Calu3 (cell line): ENCODE measurements at regions not wholly inside any gene's neighbourhood (a gene's known extent, or its start where the extent isn't known, plus 50 kb on each side); places are given as distances from the start of the nearest gene placed in this dataset.
"Not testable (repeated sequence)": the region's sequence is repeated elsewhere in the genome, so short reads cannot be mapped to it uniquely, and the experiment has no call there.

Source experiments
- BruUV-seq: library from RNA; stranded (reverse); fragments of 400-500 nt; replicated peaks from 2 replicates; lab custom pipeline; 2021; lab: Mats Ljungman, UMichigan
- CTCF ChIA-PET: fragments of 300-600 bp; sonication (Branson Sonifier 250); formaldehyde crosslinking; loops from one replicate; lab custom pipeline; 2022; ENCODE audit warnings: antibody characterized with exemption; lab: Charles Lee
- DNase-seq: peaks from one replicate; pipeline ENCODE4 v3.0.0; 2022
- H3K27ac Mint-ChIP-seq: one replicate; pipeline ENCODE4 v1.8.0; 2022; ENCODE audit warnings: mixed read lengths; ENCODE audit not compliant: unreplicated experiment
- H3K27me3 Mint-ChIP-seq: one replicate; pipeline ENCODE4 v1.8.0; 2022; ENCODE audit warnings: mixed read lengths; ENCODE audit not compliant: unreplicated experiment
- H3K36me3 Mint-ChIP-seq: one replicate; pipeline ENCODE4 v1.8.0; 2022; ENCODE audit warnings: mild to moderate bottlenecking, moderate library complexity, mixed read lengths; ENCODE audit not compliant: insufficient read depth, unreplicated experiment
- H3K4me1 Mint-ChIP-seq: one replicate; pipeline ENCODE4 v1.8.0; 2022; ENCODE audit warnings: mild to moderate bottlenecking, low read depth, mixed read lengths; ENCODE audit not compliant: unreplicated experiment
- H3K4me3 Mint-ChIP-seq: one replicate; pipeline ENCODE4 v1.8.0; 2022; ENCODE audit warnings: mild to moderate bottlenecking, low read depth, moderate library complexity, mixed read lengths; ENCODE audit not compliant: unreplicated experiment
- H3K9me3 Mint-ChIP-seq: one replicate; pipeline ENCODE4 v1.8.0; 2022; ENCODE audit warnings: low read depth, mixed read lengths; ENCODE audit not compliant: unreplicated experiment
- intact Hi-C: fragments of 100-400 bp; cut with micrococcal nuclease; formaldehyde crosslinking; loops from one replicate; pipeline ENCODE4 v1.10.0; 2022; ENCODE audit not compliant: unreplicated experiment
- TF ChIP-seq, protein P1 (sequence below): fragments of 200-600 bp; IDR thresholded peaks from one replicate; pipeline ENCODE4 v1.8.0; 2022; ENCODE audit warnings: antibody characterized with exemption; ENCODE audit not compliant: unreplicated experiment

DNA sequence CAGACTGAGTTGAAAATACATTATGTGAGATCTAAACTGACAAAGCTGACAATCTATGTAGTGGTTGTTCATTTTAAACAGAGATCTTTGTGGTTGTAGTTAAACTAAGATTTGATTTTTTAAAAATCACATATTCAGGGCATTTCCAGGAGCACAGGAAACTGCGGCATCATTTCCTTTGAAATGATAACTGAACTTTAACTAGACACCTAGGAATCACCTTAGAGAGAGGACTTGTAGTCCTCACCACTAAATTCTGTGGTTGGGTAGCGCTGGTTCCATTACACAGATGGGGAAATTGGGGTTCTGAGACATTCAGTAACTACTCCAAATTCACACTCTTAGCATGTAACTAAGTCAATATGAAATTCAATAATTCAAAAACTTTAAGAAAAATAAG lies 96.0 kb upstream of the TRIB2 start:
- no peaks in the 10 kb centered on the region for H3K27me3 Mint-ChIP-seq
- no peaks in the 10 kb centered on the region for H3K4me1 Mint-ChIP-seq
- H3K36me3 Mint-ChIP-seq: peaks cover 5% of the 10 kb centered on the region
- intact Hi-C loops: no loop called here
- H3K27ac Mint-ChIP-seq: no peak overlapping the region
- no peaks in the 10 kb centered on the region for H3K9me3 Mint-ChIP-seq
- no peak for DNase-seq
- no TSS peak for BruUV-seq
- CTCF ChIA-PET: interaction anchor here (1.1 kb wide), 1 partner anchor 41 kb away, joined by 6 read pairs; no protein-coding TSS in a partner anchor
- no peak overlapping the region for H3K4me3 Mint-ChIP-seq
- TF ChIP-seq, protein P1, sequence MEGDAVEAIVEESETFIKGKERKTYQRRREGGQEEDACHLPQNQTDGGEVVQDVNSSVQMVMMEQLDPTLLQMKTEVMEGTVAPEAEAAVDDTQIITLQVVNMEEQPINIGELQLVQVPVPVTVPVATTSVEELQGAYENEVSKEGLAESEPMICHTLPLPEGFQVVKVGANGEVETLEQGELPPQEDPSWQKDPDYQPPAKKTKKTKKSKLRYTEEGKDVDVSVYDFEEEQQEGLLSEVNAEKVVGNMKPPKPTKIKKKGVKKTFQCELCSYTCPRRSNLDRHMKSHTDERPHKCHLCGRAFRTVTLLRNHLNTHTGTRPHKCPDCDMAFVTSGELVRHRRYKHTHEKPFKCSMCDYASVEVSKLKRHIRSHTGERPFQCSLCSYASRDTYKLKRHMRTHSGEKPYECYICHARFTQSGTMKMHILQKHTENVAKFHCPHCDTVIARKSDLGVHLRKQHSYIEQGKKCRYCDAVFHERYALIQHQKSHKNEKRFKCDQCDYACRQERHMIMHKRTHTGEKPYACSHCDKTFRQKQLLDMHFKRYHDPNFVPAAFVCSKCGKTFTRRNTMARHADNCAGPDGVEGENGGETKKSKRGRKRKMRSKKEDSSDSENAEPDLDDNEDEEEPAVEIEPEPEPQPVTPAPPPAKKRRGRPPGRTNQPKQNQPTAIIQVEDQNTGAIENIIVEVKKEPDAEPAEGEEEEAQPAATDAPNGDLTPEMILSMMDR: no peak

DNA sequence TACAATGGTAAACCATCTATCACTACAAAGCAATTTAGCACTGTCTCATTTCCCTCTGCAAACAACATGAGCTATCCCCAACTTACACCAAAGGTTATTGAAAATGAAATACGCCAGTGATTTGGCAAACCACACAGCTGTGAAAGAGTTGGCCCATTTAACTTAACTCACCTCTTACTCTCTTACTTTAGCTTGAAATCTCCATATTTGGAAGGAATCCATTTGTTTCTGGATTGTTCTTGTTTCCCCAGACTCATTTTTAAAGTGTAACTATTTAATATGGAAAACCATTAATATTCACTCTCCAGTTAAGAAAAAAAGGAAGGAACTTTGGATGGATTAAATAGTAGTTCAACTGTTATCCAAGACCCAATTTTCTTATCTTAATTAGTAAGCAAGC lies 93.7 kb upstream of the TRIB2 start:
- no peak overlapping the region for H3K4me3 Mint-ChIP-seq
- intact Hi-C loops: no loop called here
- no peak for DNase-seq
- H3K27ac Mint-ChIP-seq: no peak overlapping the region
- no peaks in the 10 kb centered on the region for H3K4me1 Mint-ChIP-seq
- peaks cover 5% of the 10 kb centered on the region for H3K36me3 Mint-ChIP-seq
- H3K9me3 Mint-ChIP-seq: no peaks in the 10 kb centered on the region
- H3K27me3 Mint-ChIP-seq: no peaks in the 10 kb centered on the region
- no TSS peak for BruUV-seq
- CTCF ChIA-PET: no interaction called here
- TF ChIP-seq, protein P1: no peak

DNA sequence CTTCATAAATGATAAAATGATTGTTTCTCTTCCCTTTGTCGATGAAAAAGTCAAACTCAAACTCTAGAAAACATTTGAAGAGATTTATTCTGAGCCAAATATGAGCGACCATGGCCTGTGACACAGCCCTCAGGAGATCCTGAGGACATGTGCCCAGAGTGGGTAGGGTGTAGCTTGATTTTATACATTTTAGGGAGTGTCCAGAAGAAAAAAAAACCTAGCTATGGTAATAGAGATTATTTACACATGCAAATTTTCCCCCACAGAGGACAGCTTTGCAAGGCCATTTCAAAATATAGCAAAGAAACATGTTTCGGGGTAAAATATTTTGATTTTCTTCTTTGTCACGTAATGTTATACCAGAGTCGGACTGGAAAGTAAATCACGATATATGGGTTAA lies 92.4 kb upstream of the TRIB2 start:
- Mint-ChIP-seq H3K27me3 (no peaks in the 10 kb centered on the region), H3K27ac (no peak overlapping the region), H3K36me3 (peaks cover 5% of the 10 kb centered on the region), H3K4me3 (no peak overlapping the region), H3K4me1 (no peaks in the 10 kb centered on the region), H3K9me3 (no peaks in the 10 kb centered on the region)
- CTCF ChIA-PET: no interaction called here
- BruUV-seq: no TSS peak
- TF ChIP-seq, protein P1: no peak
- no peak for DNase-seq
- intact Hi-C loops: no loop called here

DNA sequence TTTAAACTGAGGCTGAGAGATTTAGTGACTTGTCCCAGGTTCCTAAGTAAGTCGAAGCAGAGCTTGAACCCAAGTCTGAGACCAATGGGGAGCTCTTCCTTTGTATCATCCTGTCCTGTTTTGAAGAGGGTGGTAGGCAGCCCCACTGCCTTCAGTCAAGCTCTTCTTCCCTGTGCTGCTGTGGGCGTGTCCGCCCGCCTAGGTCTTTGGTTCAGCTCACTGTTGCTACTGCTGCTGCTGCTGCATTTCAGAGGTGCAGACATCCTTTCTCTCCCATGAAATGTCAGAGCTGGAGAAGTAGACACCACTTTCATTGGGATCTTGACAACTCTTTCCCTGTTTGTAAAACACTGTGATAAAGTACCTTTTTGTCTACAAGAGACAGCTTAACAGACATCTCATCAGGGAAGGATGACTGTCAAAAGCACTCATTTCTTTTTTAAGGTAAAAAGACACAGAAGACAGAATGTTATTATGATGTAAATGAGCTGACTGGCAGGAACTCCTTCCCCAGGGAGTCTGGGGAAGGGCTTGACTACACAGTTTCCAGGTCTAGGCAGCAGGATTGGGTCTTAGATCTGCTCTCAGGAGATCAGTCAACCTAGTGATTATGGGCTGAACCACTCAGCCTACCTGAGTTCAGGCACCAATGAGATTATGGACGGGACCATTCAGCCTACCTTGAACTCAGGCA lies 91.7 kb upstream of the TRIB2 start:
- no TSS peak for BruUV-seq
- intact Hi-C loops: no loop called here
- H3K9me3 Mint-ChIP-seq: peaks cover 4% of the 10 kb centered on the region
- H3K4me1 Mint-ChIP-seq: no peaks in the 10 kb centered on the region
- peaks cover 5% of the 10 kb centered on the region for H3K36me3 Mint-ChIP-seq
- no peak overlapping the region for H3K27ac Mint-ChIP-seq
- no peaks in the 10 kb centered on the region for H3K27me3 Mint-ChIP-seq
- CTCF ChIA-PET: no interaction called here
- DNase-seq: no peak
- TF ChIP-seq, protein P1: no peak
- H3K4me3 Mint-ChIP-seq: no peak overlapping the region

DNA sequence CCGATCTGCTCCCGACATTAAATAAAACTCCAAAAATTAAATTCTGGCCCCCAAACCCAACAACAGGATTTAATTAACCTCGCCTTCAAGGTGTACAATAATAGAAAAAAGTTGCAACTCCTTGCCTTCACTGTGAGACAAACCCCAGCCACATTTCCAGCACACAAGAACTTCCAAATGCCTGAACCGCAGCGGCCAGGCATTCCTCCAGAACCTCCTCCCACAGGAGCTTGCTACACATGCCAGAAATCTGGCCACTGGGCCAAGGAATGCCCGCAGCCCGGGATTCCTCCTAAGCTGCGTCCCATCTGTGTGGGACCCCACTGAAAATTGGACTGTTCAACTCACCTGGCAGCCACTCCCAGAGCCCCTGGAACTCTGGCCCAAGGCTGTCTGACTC lies 88.2 kb upstream of the TRIB2 start:
- H3K4me1 Mint-ChIP-seq, H3K36me3 Mint-ChIP-seq, H3K27me3 Mint-ChIP-seq, H3K27ac Mint-ChIP-seq, H3K9me3 Mint-ChIP-seq, BruUV-seq, DNase-seq, CTCF ChIA-PET, H3K4me3 Mint-ChIP-seq, intact Hi-C loops: not testable (repeated sequence)
